Panc1 (cell line): ENCODE measurements at regions not wholly inside any gene's neighbourhood (a gene's known extent, or its start where the extent isn't known, plus 50 kb on each side); places are given as distances from the start of the nearest gene placed in this dataset.

Source experiments
- ATAC-seq: fragments of 200-7000 bp; cut with Tn5 transposase; 2 replicates; pipeline ENCODE4 v1.9.1; 2020; ENCODE audit warnings: mild to moderate bottlenecking, moderate library complexity
- BruUV-seq: library from RNA; stranded (reverse); fragments of 400-500 nt; replicated peaks from 2 replicates; lab custom pipeline; 2021; lab: Mats Ljungman, UMichigan
- CTCF ChIA-PET: fragments of 300-600 bp; sonication (Branson Sonifier 250); formaldehyde crosslinking; loops from one replicate; lab custom pipeline; 2022; ENCODE audit warnings: antibody characterized with exemption; lab: Charles Lee
- POLR2A ChIA-PET: fragments of 300-600 bp; sonication (Branson Sonifier 250); formaldehyde crosslinking; loops from one replicate; lab custom pipeline; 2022; ENCODE audit warnings: antibody characterized with exemption; lab: Charles Lee
- DNase-seq: peaks from one replicate; pipeline ENCODE4 v3.0.0-alpha.2; 2010; ENCODE audit warnings: low read depth, low spot score
- H3K27ac ChIP-seq: 2 replicates; pipeline ENCODE4 v1.5.1; 2011; ENCODE audit warnings: mild to moderate bottlenecking, low read length, inconsistent platforms
- H3K27me3 ChIP-seq: fragments of 200-500 bp; sonication (Bioruptor generic); 2 replicates; pipeline ENCODE4 v1.6.0; 2014; ENCODE audit warnings: low read length, inconsistent platforms; ENCODE audit not compliant: control insufficient read depth, insufficient read depth
- H3K36me3 ChIP-seq: fragments of 200-500 bp; sonication (Bioruptor generic); 2 replicates; pipeline ENCODE4 v1.5.1; 2014; ENCODE audit warnings: inconsistent platforms, mild to moderate bottlenecking, low read length, moderate library complexity; ENCODE audit not compliant: control insufficient read depth, insufficient read depth
- H3K4me1 ChIP-seq: 2 replicates; pipeline ENCODE4 v1.5.1; 2011; ENCODE audit warnings: inconsistent platforms, mild to moderate bottlenecking, low read length, moderate library complexity; ENCODE audit not compliant: control insufficient read depth, insufficient read depth
- H3K4me3 ChIP-seq, 2 experiments: 2 replicates each; pipeline ENCODE4 v1.5.1; 2011 to 2012; ENCODE audit warnings: low read depth in 2 of 2, low read length in 2 of 2, mild to moderate bottlenecking in 2 of 2, inconsistent platforms in 1 of 2, moderate library complexity in 1 of 2
- H3K9me3 ChIP-seq: fragments of 200-500 bp; sonication (Bioruptor generic); 2 replicates; pipeline ENCODE4 v1.5.1; 2014; ENCODE audit warnings: low read depth, mild to moderate bottlenecking, inconsistent platforms, low read length, moderate library complexity; ENCODE audit not compliant: control insufficient read depth, insufficient read depth
- CTCF ChIP-seq: fragments of 450-650 bp; IDR thresholded peaks from 2 replicates; pipeline ENCODE4 v1.5.1; 2017; ENCODE audit warnings: mild to moderate bottlenecking
- POLR2AphosphoS5 ChIP-seq: IDR thresholded peaks from 2 replicates; pipeline ENCODE4 v1.6.1; 2012; ENCODE audit warnings: mild to moderate bottlenecking, low read depth, low read length, moderate library complexity
- REST ChIP-seq, 2 experiments: IDR thresholded peaks; 2 replicates each; pipeline ENCODE4 v1.6.1; 2011 to 2012; ENCODE audit warnings: low read depth in 2 of 2, control low read depth in 1 of 2, low read length in 1 of 2, mild to moderate bottlenecking in 1 of 2, moderate library complexity in 1 of 2; ENCODE audit not compliant: insufficient read depth in 1 of 2
- SIN3A ChIP-seq: IDR thresholded peaks from 2 replicates; pipeline ENCODE4 v1.6.1; 2012; ENCODE audit warnings: low read depth, mild to moderate bottlenecking, low read length, moderate library complexity, borderline replicate concordance; ENCODE audit not compliant: insufficient read depth
- TCF7L2 ChIP-seq: IDR thresholded peaks from 2 replicates; pipeline ENCODE4 v1.6.1; 2011; ENCODE audit warnings: mild to moderate bottlenecking, low read depth, low read length, inconsistent platforms
- in situ Hi-C: cut with HindIII; loops from 2 replicates; pipeline ENCODE4 v1.10.0; 2016; ENCODE audit warnings: low sequenced_read_pairs, low pct_unique_long_range_greater_than_20kb
- intact Hi-C: fragments of 100-400 bp; cut with micrococcal nuclease; formaldehyde crosslinking; loops from one replicate; pipeline ENCODE4 v1.10.0; 2022; ENCODE audit not compliant: unreplicated experiment

DNA sequence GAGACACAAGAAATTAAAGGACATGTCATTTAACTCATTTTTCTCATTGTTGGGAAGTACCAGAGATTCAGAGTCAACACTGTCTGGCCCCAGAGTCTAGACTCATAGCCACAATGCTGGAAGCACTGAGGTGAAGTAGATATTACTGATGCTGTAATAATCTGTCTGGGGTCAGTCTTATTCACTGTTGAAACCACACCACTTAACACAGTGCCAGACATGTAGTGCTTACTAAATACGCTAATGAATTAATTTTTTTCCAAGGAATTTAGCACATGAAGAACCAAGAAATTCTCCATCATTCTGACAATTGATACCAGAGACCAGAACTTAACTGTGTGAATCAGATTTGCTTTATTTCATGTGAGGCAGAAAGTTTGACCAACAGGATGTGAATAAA is 150.8 kb upstream of the STAC start:
- Histone ChIP-seq H3K9me3 (no peaks in the 10 kb centered on the region), H3K36me3 (no peaks in the 10 kb centered on the region), H3K27ac (no peak overlapping the region), H3K27me3 (no peaks in the 10 kb centered on the region), H3K4me1 (no peaks in the 10 kb centered on the region), H3K4me3 (no peak overlapping the region)
- ChIA-PET POLR2A (no interaction called here), CTCF (no interaction called here)
- DNase-seq, result no peak
- no peak for TF ChIP-seq SIN3A
- no peak for TF ChIP-seq CTCF
- no peak for TF ChIP-seq TCF7L2
- no peak for TF ChIP-seq REST (IDR thresholded peaks at IDR 0.05; ENCODE audit: insufficient read depth in 1 of 2, low read depth in 2 of 2, low read length in 1 of 2)
- TF ChIP-seq POLR2AphosphoS5, result no peak
- no peak for ATAC-seq
- in situ Hi-C loops, result no loop called here
- intact Hi-C loops, result no loop called here
- BruUV-seq, result no TSS peak

DNA sequence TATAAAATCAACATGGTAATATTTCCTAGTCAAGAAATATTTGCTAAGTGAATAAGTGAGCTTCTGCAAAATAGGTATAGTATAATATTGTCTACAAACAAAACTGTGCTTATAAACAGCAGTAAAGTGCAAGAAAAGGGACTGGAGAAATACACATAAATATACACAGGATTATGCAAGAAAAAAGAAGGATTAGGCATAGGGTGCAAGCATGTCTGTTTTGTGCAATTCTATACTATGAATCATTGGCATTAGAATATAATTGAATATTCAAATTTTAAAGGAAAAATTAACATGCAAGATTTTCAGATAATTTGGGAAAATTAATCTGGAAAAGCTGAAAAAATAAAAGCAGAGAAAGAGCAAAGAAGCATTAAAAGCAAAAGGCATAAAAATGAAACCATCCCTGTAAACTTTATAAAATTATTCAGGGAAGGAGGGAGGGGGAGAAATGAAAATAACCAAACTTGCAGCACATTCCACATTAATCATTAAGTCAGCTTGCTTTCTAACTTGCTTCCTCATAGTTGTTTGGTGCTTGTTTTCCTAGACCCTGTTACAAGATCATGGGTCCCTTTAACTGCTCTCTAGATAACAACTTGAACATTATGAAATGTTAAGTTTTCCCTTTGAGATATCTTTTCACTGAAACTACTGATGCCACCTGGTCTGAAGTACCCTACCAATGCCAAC is 147.4 kb upstream of the STAC start:
- in situ Hi-C loops (no loop called here), intact Hi-C loops (no loop called here)
- no peak for TF ChIP-seq REST (IDR thresholded peaks at IDR 0.05; ENCODE audit: insufficient read depth in 1 of 2, low read depth in 2 of 2, low read length in 1 of 2)
- TF ChIP-seq CTCF, result no peak
- no TSS peak for BruUV-seq
- ChIA-PET CTCF (no interaction called here), POLR2A (no interaction called here)
- Histone ChIP-seq H3K4me1 (no peaks in the 10 kb centered on the region), H3K4me3 (no peak overlapping the region), H3K36me3 (no peaks in the 10 kb centered on the region), H3K27ac (no peak overlapping the region), H3K27me3 (no peaks in the 10 kb centered on the region), H3K9me3 (no peaks in the 10 kb centered on the region)
- ATAC-seq, result no peak
- DNase-seq, result no peak
